ENCODE measurements at regions not wholly inside any gene's neighbourhood (a gene's known extent, or its start where the extent isn't known, plus 50 kb on each side); places are given as distances from the start of the nearest gene placed in this dataset.

- POLR2A ChIA-PET, result no interaction called here
- no peak for DNase-seq (ENCODE audit: extremely low spot score)
- TF ChIP-seq, protein P1, sequence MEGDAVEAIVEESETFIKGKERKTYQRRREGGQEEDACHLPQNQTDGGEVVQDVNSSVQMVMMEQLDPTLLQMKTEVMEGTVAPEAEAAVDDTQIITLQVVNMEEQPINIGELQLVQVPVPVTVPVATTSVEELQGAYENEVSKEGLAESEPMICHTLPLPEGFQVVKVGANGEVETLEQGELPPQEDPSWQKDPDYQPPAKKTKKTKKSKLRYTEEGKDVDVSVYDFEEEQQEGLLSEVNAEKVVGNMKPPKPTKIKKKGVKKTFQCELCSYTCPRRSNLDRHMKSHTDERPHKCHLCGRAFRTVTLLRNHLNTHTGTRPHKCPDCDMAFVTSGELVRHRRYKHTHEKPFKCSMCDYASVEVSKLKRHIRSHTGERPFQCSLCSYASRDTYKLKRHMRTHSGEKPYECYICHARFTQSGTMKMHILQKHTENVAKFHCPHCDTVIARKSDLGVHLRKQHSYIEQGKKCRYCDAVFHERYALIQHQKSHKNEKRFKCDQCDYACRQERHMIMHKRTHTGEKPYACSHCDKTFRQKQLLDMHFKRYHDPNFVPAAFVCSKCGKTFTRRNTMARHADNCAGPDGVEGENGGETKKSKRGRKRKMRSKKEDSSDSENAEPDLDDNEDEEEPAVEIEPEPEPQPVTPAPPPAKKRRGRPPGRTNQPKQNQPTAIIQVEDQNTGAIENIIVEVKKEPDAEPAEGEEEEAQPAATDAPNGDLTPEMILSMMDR (IDR thresholded peaks at IDR 0.05; ENCODE audit: control extremely low read depth, extremely low read depth, low read depth, missing control alignments), result no peak
- CTCF ChIA-PET, result no interaction called here
Observed at GRCh38 chr12:25725931-25726330, 172.8 kb upstream of the LMNTD1 start.

- DNase-seq (ENCODE audit: extremely low spot score), result no peak
- ChIA-PET POLR2A (no interaction called here), CTCF (no interaction called here)
- TF ChIP-seq, protein P1 (IDR thresholded peaks at IDR 0.05; ENCODE audit: control extremely low read depth, extremely low read depth, low read depth, missing control alignments), result no peak
Observed at GRCh38 chr12:25728056-25728595, 175.0 kb upstream of the LMNTD1 start.

- TF ChIP-seq, protein P1 (IDR thresholded peaks at IDR 0.05; ENCODE audit: control extremely low read depth, extremely low read depth, low read depth, missing control alignments), result no peak
- DNase-seq (ENCODE audit: extremely low spot score), result no peak
Observed at GRCh38 chr12:25730489-25731349, 177.6 kb upstream of the LMNTD1 start.

GRCh38 chr12:25733541-25733940 is 180.5 kb upstream of the LMNTD1 start:
- TF ChIP-seq, protein P1 (IDR thresholded peaks at IDR 0.05; ENCODE audit: control extremely low read depth, extremely low read depth, low read depth, missing control alignments), result no peak
- POLR2A ChIA-PET, result no interaction called here
- no peak for DNase-seq (ENCODE audit: extremely low spot score)
- CTCF ChIA-PET, result no interaction called here

More at GRCh38 chr12:25730489-25731349, 177.6 kb upstream of the LMNTD1 start:
- POLR2A ChIA-PET, result no interaction called here
- CTCF ChIA-PET, result interaction anchor here (1.0 kb wide), 1 partner anchor 9 kb away, joined by 3 read pairs; no protein-coding TSS in a partner anchor

GRCh38 chr12:25734529-25735180 is 181.6 kb upstream of the LMNTD1 start:
- DNase-seq (ENCODE audit: extremely low spot score), result no peak
- POLR2A ChIA-PET, result no interaction called here

GRCh38 chr12:25740617-25741016 is 187.5 kb upstream of the LMNTD1 start:
- DNase-seq (ENCODE audit: extremely low spot score), result no peak
- POLR2A ChIA-PET, result no interaction called here
- TF ChIP-seq, protein P1 (IDR thresholded peaks at IDR 0.05; ENCODE audit: control extremely low read depth, extremely low read depth, low read depth, missing control alignments), result no peak
- CTCF ChIA-PET, result interaction anchor here (1.8 kb wide), 1 partner anchor 9 kb away, joined by 5 read pairs; no protein-coding TSS in a partner anchor

More at GRCh38 chr12:25734529-25735180, 181.6 kb upstream of the LMNTD1 start:
- TF ChIP-seq, protein P1 (IDR thresholded peaks at IDR 0.05; ENCODE audit: control extremely low read depth, extremely low read depth, low read depth, missing control alignments), result no peak
- CTCF ChIA-PET, result no interaction called here
